ENCODE measurements at regions not wholly inside any gene's neighbourhood (a gene's known extent, or its start where the extent isn't known, plus 50 kb on each side); places are given as distances from the start of the nearest gene placed in this dataset.

GRCh38 chr5:113776832-113777525 is 263.5 kb downstream of the YTHDC2 start:
- H3K4me1 Mint-ChIP-seq (ENCODE audit: low read depth), result no peaks in the 10 kb centered on the region
- H3K4me3 Mint-ChIP-seq (ENCODE audit: low read depth), result no peak overlapping the region
- H3K27ac Mint-ChIP-seq, result no peak overlapping the region
- no peaks in the 10 kb centered on the region for H3K27me3 Mint-ChIP-seq (ENCODE audit: low read depth)
- H3K9me3 Mint-ChIP-seq, result no peaks in the 10 kb centered on the region
- intact Hi-C loops (cut with micrococcal nuclease), result no loop called here
- no peak for DNase-seq (ENCODE audit: low spot score)
- H3K36me3 Mint-ChIP-seq (ENCODE audit: low read depth), result no peaks in the 10 kb centered on the region

- H3K27me3 Mint-ChIP-seq (ENCODE audit: low read depth), result no peaks in the 10 kb centered on the region
- no peak for DNase-seq (ENCODE audit: low spot score)
- no peak overlapping the region for H3K4me3 Mint-ChIP-seq (ENCODE audit: low read depth)
- no peaks in the 10 kb centered on the region for H3K4me1 Mint-ChIP-seq (ENCODE audit: low read depth)
- H3K36me3 Mint-ChIP-seq (ENCODE audit: low read depth), result no peaks in the 10 kb centered on the region
- H3K9me3 Mint-ChIP-seq, result no peaks in the 10 kb centered on the region
- H3K27ac Mint-ChIP-seq, result no peak overlapping the region
- intact Hi-C loops (cut with micrococcal nuclease), result no loop called here
These were observed 264.7 kb downstream of the YTHDC2 start for GRCh38 chr5:113778147-113778546.

GRCh38 chr5:113788141-113788655 is 274.7 kb downstream of the YTHDC2 start:
- H3K27me3 Mint-ChIP-seq (ENCODE audit: low read depth), result no peaks in the 10 kb centered on the region
- H3K9me3 Mint-ChIP-seq, result no peaks in the 10 kb centered on the region
- intact Hi-C loops (cut with micrococcal nuclease), result no loop called here
- H3K27ac Mint-ChIP-seq, result no peak overlapping the region
- H3K4me1 Mint-ChIP-seq (ENCODE audit: low read depth), result no peaks in the 10 kb centered on the region
- no peak for DNase-seq (ENCODE audit: low spot score)
- no peaks in the 10 kb centered on the region for H3K36me3 Mint-ChIP-seq (ENCODE audit: low read depth)
- H3K4me3 Mint-ChIP-seq (ENCODE audit: low read depth), result no peak overlapping the region

GRCh38 chr5:113789769-113790168 is 276.3 kb downstream of the YTHDC2 start:
- H3K9me3 Mint-ChIP-seq, result no peaks in the 10 kb centered on the region
- H3K36me3 Mint-ChIP-seq (ENCODE audit: low read depth), result no peaks in the 10 kb centered on the region
- no peaks in the 10 kb centered on the region for H3K4me1 Mint-ChIP-seq (ENCODE audit: low read depth)
- DNase-seq (ENCODE audit: low spot score), result no peak
- no peak overlapping the region for H3K4me3 Mint-ChIP-seq (ENCODE audit: low read depth)
- no peaks in the 10 kb centered on the region for H3K27me3 Mint-ChIP-seq (ENCODE audit: low read depth)
- no peak overlapping the region for H3K27ac Mint-ChIP-seq
- intact Hi-C loops (cut with micrococcal nuclease), result no loop called here

- H3K27ac Mint-ChIP-seq, result no peak overlapping the region
- no peaks in the 10 kb centered on the region for H3K36me3 Mint-ChIP-seq (ENCODE audit: low read depth)
- no peaks in the 10 kb centered on the region for H3K9me3 Mint-ChIP-seq
- H3K27me3 Mint-ChIP-seq (ENCODE audit: low read depth), result no peaks in the 10 kb centered on the region
- intact Hi-C loops (cut with micrococcal nuclease), result no loop called here
- H3K4me3 Mint-ChIP-seq (ENCODE audit: low read depth), result no peak overlapping the region
- no peak for DNase-seq (ENCODE audit: low spot score)
- no peaks in the 10 kb centered on the region for H3K4me1 Mint-ChIP-seq (ENCODE audit: low read depth)
These were observed 279.3 kb downstream of the YTHDC2 start for GRCh38 chr5:113792806-113793205.

GRCh38 chr5:113794981-113795380 is 281.5 kb downstream of the YTHDC2 start:
- no peak for DNase-seq (ENCODE audit: low spot score)
- Mint-ChIP-seq H3K4me3 (ENCODE audit: low read depth) (no peak overlapping the region), H3K4me1 (ENCODE audit: low read depth) (no peaks in the 10 kb centered on the region), H3K36me3 (ENCODE audit: low read depth) (no peaks in the 10 kb centered on the region), H3K9me3 (no peaks in the 10 kb centered on the region), H3K27me3 (ENCODE audit: low read depth) (no peaks in the 10 kb centered on the region), H3K27ac (no peak overlapping the region)
- intact Hi-C loops (cut with micrococcal nuclease), result no loop called here

DNA sequence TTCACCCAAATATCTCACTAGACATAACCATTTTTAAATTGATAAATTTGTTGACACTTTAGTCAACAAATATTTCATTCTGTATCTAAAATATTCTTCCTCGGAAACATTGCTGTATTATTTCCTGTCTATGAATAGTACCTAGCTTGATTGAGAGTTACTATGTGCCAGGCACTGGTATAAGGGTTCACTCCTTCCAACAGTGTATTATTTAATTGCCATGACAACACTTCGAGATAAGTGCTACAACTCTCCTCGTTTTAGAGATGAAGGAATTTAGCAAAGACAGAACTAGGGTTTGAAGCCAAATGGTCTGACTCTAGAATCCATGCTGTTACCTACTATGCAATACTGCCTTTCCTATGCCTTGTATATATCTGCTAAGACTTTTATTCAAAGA is 287.2 kb downstream of the YTHDC2 start:
- no peaks in the 10 kb centered on the region for H3K36me3 Mint-ChIP-seq (ENCODE audit: low read depth)
- no peaks in the 10 kb centered on the region for H3K9me3 Mint-ChIP-seq
- no peaks in the 10 kb centered on the region for H3K4me1 Mint-ChIP-seq (ENCODE audit: low read depth)
- no peak overlapping the region for H3K27ac Mint-ChIP-seq
- DNase-seq (ENCODE audit: low spot score), result no peak
- intact Hi-C loops (cut with micrococcal nuclease), result no loop called here
- no peak overlapping the region for H3K4me3 Mint-ChIP-seq (ENCODE audit: low read depth)
- H3K27me3 Mint-ChIP-seq (ENCODE audit: low read depth), result no peaks in the 10 kb centered on the region

DNA sequence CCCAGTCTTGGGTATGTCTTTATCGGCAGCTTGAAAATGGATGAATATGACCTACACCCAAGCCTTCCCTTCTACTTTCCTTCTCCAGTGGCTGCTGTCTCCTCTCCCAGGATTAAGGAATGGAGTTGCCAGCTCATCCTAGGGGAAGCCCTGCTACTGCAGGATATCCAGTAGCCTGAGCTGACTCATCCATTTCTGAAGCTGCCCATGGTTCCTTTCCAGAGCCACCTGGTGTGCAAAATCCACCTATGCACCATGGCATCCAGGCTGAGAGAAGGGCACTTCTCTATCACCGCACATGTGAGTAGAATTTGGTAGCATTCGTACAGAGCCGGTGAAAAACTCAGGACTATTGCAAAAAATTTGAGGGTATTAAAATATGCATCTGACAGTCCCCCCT is 290.8 kb downstream of the YTHDC2 start:
- no peak overlapping the region for H3K4me3 Mint-ChIP-seq (ENCODE audit: low read depth)
- H3K9me3 Mint-ChIP-seq, result no peaks in the 10 kb centered on the region
- H3K36me3 Mint-ChIP-seq (ENCODE audit: low read depth), result no peaks in the 10 kb centered on the region
- no peaks in the 10 kb centered on the region for H3K27me3 Mint-ChIP-seq (ENCODE audit: low read depth)
- H3K4me1 Mint-ChIP-seq (ENCODE audit: low read depth), result peaks cover 2% of the 10 kb centered on the region
- intact Hi-C loops (cut with micrococcal nuclease), result no loop called here
- DNase-seq (ENCODE audit: low spot score), result no peak
- H3K27ac Mint-ChIP-seq, result no peak overlapping the region

DNA sequence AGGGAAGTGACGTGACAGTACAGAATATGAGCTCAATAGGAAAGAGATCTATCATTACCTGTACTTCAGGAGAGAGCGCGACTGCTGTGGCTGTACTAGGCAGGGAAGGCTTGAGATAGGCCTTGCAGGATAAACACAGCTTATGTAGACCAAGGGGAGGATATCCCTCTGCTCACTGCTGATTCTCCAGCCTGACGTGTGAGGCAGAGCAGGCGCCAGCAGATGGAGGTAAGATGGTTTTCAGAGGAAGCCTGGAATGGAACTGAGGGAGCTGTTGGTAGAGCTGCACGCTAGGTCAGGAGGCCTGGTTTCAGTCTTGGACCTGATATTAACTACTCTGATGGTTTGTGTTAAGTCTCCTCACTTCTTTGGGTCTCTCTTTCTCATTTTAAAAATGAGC is 291.4 kb downstream of the YTHDC2 start:
- Mint-ChIP-seq H3K4me3 (ENCODE audit: low read depth) (no peak overlapping the region), H3K27ac (no peak overlapping the region), H3K9me3 (no peaks in the 10 kb centered on the region), H3K36me3 (ENCODE audit: low read depth) (no peaks in the 10 kb centered on the region), H3K4me1 (ENCODE audit: low read depth) (peaks cover 2% of the 10 kb centered on the region), H3K27me3 (ENCODE audit: low read depth) (no peaks in the 10 kb centered on the region)
- intact Hi-C loops (cut with micrococcal nuclease), result no loop called here
- DNase-seq (ENCODE audit: low spot score), result no peak

DNA sequence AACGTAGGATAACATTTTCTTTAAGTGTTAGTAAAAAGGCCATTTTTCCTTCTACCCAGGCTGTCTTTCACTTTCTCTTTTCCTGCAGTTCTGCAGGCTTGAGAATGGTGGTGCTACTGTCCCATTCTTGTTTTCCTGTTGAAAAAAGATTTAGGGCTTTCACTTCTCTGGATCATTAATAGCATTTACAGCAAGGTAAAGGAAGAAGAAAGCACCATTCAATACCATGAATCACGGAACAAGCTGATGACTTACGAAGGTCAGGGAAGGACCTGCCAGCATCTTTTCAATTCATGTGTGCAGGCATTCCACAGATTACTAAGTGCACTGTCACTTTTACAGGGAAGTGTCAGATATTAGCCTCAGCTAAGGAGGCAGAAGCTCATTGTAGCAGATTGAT is 292.8 kb downstream of the YTHDC2 start:
- Mint-ChIP-seq H3K27ac (no peak overlapping the region), H3K4me1 (ENCODE audit: low read depth) (peaks cover 2% of the 10 kb centered on the region), H3K9me3 (no peaks in the 10 kb centered on the region), H3K36me3 (ENCODE audit: low read depth) (no peaks in the 10 kb centered on the region), H3K4me3 (ENCODE audit: low read depth) (no peak overlapping the region), H3K27me3 (ENCODE audit: low read depth) (no peaks in the 10 kb centered on the region)
- intact Hi-C loops (cut with micrococcal nuclease), result no loop called here
- no peak for DNase-seq (ENCODE audit: low spot score)

DNA sequence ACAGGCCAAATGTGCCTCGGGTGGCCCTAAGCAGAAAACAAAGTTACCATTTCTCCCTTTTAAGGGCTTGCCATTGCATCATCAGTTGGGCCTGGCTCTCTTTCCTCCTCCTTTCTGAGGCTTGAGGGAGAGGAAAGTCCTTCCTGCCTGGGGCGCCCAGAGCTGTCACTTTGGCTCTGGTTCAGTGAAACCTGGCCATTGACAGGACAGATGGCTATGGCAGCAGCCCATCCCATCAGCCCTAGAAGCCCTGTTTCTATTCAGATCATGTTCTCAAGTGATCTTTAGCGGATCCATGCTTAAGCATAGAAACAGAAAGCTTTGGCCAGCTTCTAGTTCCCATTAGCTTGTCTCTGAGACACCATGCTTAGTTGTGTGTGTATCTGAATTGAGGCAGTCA is 293.4 kb downstream of the YTHDC2 start:
- Mint-ChIP-seq H3K27me3 (ENCODE audit: low read depth) (no peaks in the 10 kb centered on the region), H3K36me3 (ENCODE audit: low read depth) (no peaks in the 10 kb centered on the region), H3K4me3 (ENCODE audit: low read depth) (no peak overlapping the region), H3K9me3 (no peaks in the 10 kb centered on the region), H3K4me1 (ENCODE audit: low read depth) (peaks cover 2% of the 10 kb centered on the region), H3K27ac (no peak overlapping the region)
- DNase-seq (ENCODE audit: low spot score), result no peak
- intact Hi-C loops (cut with micrococcal nuclease), result no loop called here

DNA sequence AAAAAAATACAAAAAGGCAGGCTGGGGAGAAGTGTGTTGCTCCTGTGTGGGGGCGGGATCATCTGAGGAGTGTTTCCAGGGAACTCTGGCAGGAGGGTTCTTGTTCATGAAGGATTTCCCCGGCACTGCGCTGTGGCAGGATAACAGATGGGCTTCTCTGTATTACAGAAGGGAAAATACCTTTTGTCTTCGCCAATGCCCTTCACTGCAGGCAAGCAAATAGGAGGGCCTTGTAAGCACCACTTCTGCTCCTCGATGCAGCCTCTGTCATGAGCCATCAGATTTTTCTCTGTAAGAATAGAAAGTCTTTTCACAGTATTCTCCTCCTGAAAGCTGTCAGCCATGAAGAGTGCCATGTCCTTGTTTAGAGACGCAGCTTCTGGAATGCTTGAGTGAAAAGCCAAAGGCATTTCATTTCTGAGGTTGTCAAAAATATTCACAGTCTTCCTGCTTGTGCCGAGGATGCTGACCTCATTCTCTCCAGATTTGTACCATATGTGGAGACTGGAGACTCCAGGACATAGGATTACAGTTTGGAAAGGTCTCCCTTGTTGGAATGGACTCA is 294.0 kb downstream of the YTHDC2 start:
- Mint-ChIP-seq H3K9me3 (no peaks in the 10 kb centered on the region), H3K36me3 (ENCODE audit: low read depth) (no peaks in the 10 kb centered on the region), H3K4me3 (ENCODE audit: low read depth) (no peak overlapping the region), H3K4me1 (ENCODE audit: low read depth) (peaks cover 2% of the 10 kb centered on the region), H3K27ac (no peak overlapping the region), H3K27me3 (ENCODE audit: low read depth) (no peaks in the 10 kb centered on the region)
- no peak for DNase-seq (ENCODE audit: low spot score)
- intact Hi-C loops (cut with micrococcal nuclease), result no loop called here

DNA sequence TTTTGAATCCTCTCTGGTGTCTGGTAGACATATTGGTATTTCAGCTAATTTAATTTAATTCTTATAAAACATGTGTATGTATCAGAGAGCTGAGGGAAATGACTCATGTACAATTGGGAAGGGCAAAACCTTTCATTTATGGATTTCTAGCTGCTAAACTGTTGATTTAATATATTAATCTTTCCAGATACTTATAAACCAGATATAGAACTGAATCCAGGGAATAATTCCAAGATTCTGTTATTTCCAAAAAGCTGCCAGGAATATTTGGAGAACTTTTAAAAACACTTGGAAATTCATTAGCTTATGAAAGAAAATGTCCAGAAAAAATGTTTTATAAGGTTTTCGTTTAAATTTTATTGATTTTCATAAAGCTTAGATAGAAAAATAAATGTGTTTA is 295.5 kb downstream of the YTHDC2 start:
- no peak for DNase-seq (ENCODE audit: low spot score)
- H3K9me3 Mint-ChIP-seq, result no peaks in the 10 kb centered on the region
- H3K36me3 Mint-ChIP-seq (ENCODE audit: low read depth), result no peaks in the 10 kb centered on the region
- H3K27me3 Mint-ChIP-seq (ENCODE audit: low read depth), result no peaks in the 10 kb centered on the region
- no peak overlapping the region for H3K4me3 Mint-ChIP-seq (ENCODE audit: low read depth)
- peaks cover 2% of the 10 kb centered on the region for H3K4me1 Mint-ChIP-seq (ENCODE audit: low read depth)
- intact Hi-C loops (cut with micrococcal nuclease), result no loop called here
- H3K27ac Mint-ChIP-seq, result no peak overlapping the region
